GM20000 (cell line): ENCODE measurements at regions not wholly inside any gene's neighbourhood (a gene's known extent, or its start where the extent isn't known, plus 50 kb on each side); places are given as distances from the start of the nearest gene placed in this dataset.

ENCODE experiments used
- DNase-seq: peaks from one replicate; pipeline ENCODE4 v3.0.0; 2012; ENCODE audit warnings: low spot score
- CTCF ChIP-seq: IDR thresholded peaks from 2 replicates; pipeline ENCODE4 v1.5.1; 2012; ENCODE audit warnings: mild to moderate bottlenecking, control low read depth; ENCODE audit errors: extremely low read depth, missing control alignments

- TF ChIP-seq CTCF: no peak
- no peak for DNase-seq
These were observed 350.1 kb downstream of the MYCN start for GRCh38 chr2:16290311-16291020.

GRCh38 chr2:16288371-16289112 lies 348.2 kb downstream of the MYCN start:
- no peak for TF ChIP-seq CTCF
- no peak for DNase-seq

- DNase-seq: no peak
- TF ChIP-seq CTCF: no peak
These were observed 347.5 kb downstream of the MYCN start for GRCh38 chr2:16287831-16288230.

GRCh38 chr2:16287281-16287680 lies 346.9 kb downstream of the MYCN start:
- no peak for TF ChIP-seq CTCF
- DNase-seq: no peak

- no peak for DNase-seq
- TF ChIP-seq CTCF: no peak
These were observed 345.6 kb downstream of the MYCN start for GRCh38 chr2:16285813-16286510.

GRCh38 chr2:16284941-16285625 lies 344.7 kb downstream of the MYCN start:
- no peak for TF ChIP-seq CTCF
- DNase-seq: no peak
